H9 (cell line): ENCODE measurements at regions not wholly inside any gene's neighbourhood (a gene's known extent, or its start where the extent isn't known, plus 50 kb on each side); places are given as distances from the start of the nearest gene placed in this dataset.

Experiments
- DNase-seq: peaks from one replicate; pipeline ENCODE4 v3.0.0-alpha.2; 2017
- H2AFZ ChIP-seq: one replicate; pipeline ENCODE4 v1.6.1; 2013; ENCODE audit warnings: mild to moderate bottlenecking, low read length, control low read depth, moderate library complexity
- H2AK5ac ChIP-seq: 2 replicates; pipeline ENCODE4 v1.6.1; 2013; ENCODE audit warnings: low read length, control low read depth, mixed read lengths; ENCODE audit not compliant: insufficient read length
- H2BK120ac ChIP-seq: one replicate; pipeline ENCODE4 v1.6.1; 2013; ENCODE audit warnings: low read depth, mild to moderate bottlenecking, low read length, control low read depth, inconsistent platforms; ENCODE audit not compliant: poor library complexity, severe bottlenecking
- H2BK12ac ChIP-seq: 2 replicates; pipeline ENCODE4 v1.6.1; 2013; ENCODE audit warnings: low read length, control low read depth, mixed read lengths, low read depth; ENCODE audit not compliant: insufficient read length
- H2BK15ac ChIP-seq: 2 replicates; pipeline ENCODE4 v1.6.1; 2013; ENCODE audit warnings: low read depth, low read length, control low read depth
- H2BK20ac ChIP-seq: one replicate; pipeline ENCODE4 v1.6.1; 2013; ENCODE audit warnings: low read depth, mild to moderate bottlenecking, low read length, control low read depth, inconsistent platforms; ENCODE audit not compliant: poor library complexity, severe bottlenecking
- H2BK5ac ChIP-seq: 2 replicates; pipeline ENCODE4 v1.6.1; 2013; ENCODE audit warnings: low read length, control low read depth, mixed read lengths; ENCODE audit not compliant: insufficient read length
- H3K14ac ChIP-seq: 2 replicates; pipeline ENCODE4 v1.6.1; 2013; ENCODE audit warnings: low read length, control low read depth; ENCODE audit not compliant: insufficient read depth
- H3K18ac ChIP-seq: 2 replicates; pipeline ENCODE4 v1.6.1; 2013; ENCODE audit warnings: low read depth, mild to moderate bottlenecking, mixed read lengths, low read length, control low read depth; ENCODE audit not compliant: insufficient read length
- H3K23ac ChIP-seq: 2 replicates; pipeline ENCODE4 v1.6.1; 2013; ENCODE audit warnings: low read length, control low read depth, mixed read lengths, low read depth; ENCODE audit not compliant: insufficient read length
- H3K23me2 ChIP-seq: 2 replicates; pipeline ENCODE4 v1.6.1; 2013; ENCODE audit warnings: low read depth, mild to moderate bottlenecking, mixed read lengths, low read length, control low read depth; ENCODE audit not compliant: insufficient read length, poor library complexity, severe bottlenecking
- H3K27ac ChIP-seq: 2 replicates; pipeline ENCODE4 v1.5.1; 2013; ENCODE audit warnings: low read length, control low read depth, mixed read lengths, low read depth; ENCODE audit not compliant: insufficient read length
- H3K27me3 ChIP-seq: 2 replicates; pipeline ENCODE4 v1.6.1; 2013; ENCODE audit warnings: low read length, control low read depth, inconsistent platforms; ENCODE audit not compliant: insufficient read depth
- H3K4ac ChIP-seq: 2 replicates; pipeline ENCODE4 v1.6.1; 2013; ENCODE audit warnings: low read depth, mild to moderate bottlenecking, control low read depth, inconsistent platforms, low read length, moderate library complexity
- H3K4me1 ChIP-seq: 2 replicates; pipeline ENCODE4 v1.6.1; 2013; ENCODE audit warnings: low read length, control low read depth, inconsistent platforms; ENCODE audit not compliant: insufficient read depth
- H3K4me2 ChIP-seq: 2 replicates; pipeline ENCODE4 v1.6.1; 2013; ENCODE audit warnings: low read length, control low read depth, mixed read lengths; ENCODE audit not compliant: insufficient read length, insufficient read depth
- H3K56ac ChIP-seq: 2 replicates; pipeline ENCODE4 v1.6.1; 2013; ENCODE audit warnings: low read depth, mild to moderate bottlenecking, mixed read lengths, low read length, control low read depth; ENCODE audit not compliant: insufficient read length
- H3K79me1 ChIP-seq: 2 replicates; pipeline ENCODE4 v1.6.1; 2013; ENCODE audit warnings: low read depth, mild to moderate bottlenecking, moderate library complexity, low read length, control low read depth, inconsistent platforms; ENCODE audit not compliant: insufficient read depth, poor library complexity, severe bottlenecking
- H3K79me2 ChIP-seq: 2 replicates; pipeline ENCODE4 v1.6.1; 2013; ENCODE audit warnings: low read length, control low read depth, inconsistent platforms; ENCODE audit not compliant: insufficient read depth
- H3K9ac ChIP-seq: 2 replicates; pipeline ENCODE4 v1.6.1; 2013; ENCODE audit warnings: low read length, control low read depth, mixed read lengths; ENCODE audit not compliant: insufficient read length; ENCODE audit errors: extremely low read depth
- H3K9me3 ChIP-seq: one replicate; pipeline ENCODE4 v1.6.1; 2013; ENCODE audit warnings: low read depth, low read length, inconsistent platforms; ENCODE audit not compliant: control insufficient read depth
- H3T11ph ChIP-seq: one replicate; pipeline ENCODE4 v1.6.1; 2013; ENCODE audit warnings: mild to moderate bottlenecking, low read length, control low read depth, inconsistent platforms
- H4K20me1 ChIP-seq: one replicate; pipeline ENCODE4 v1.6.1; 2013; ENCODE audit not compliant: control insufficient read depth, insufficient read length, insufficient read depth
- H4K5ac ChIP-seq: 2 replicates; pipeline ENCODE4 v1.6.1; 2013; ENCODE audit warnings: low read depth, mild to moderate bottlenecking, mixed read lengths, low read length, control low read depth; ENCODE audit not compliant: insufficient read length
- H4K8ac ChIP-seq: replicated peaks from 2 replicates; pipeline ENCODE4 v1.6.1; 2013; ENCODE audit warnings: low read length, control low read depth, mixed read lengths, low read depth; ENCODE audit not compliant: insufficient read length
- H4K91ac ChIP-seq: 2 replicates; pipeline ENCODE4 v1.6.1; 2013; ENCODE audit warnings: low read depth, mild to moderate bottlenecking, moderate library complexity, mixed read lengths, low read length, control low read depth; ENCODE audit not compliant: insufficient read length
- H3K27ac Mint-ChIP-seq, 3 experiments: 2 replicates in 2 of 3; 3 replicates in 1 of 3; pipeline ENCODE4 v1.8.0; 2020 to 2021; ENCODE audit warnings: mixed read lengths in 3 of 3, mild to moderate bottlenecking in 1 of 3, moderate library complexity in 1 of 3
- H3K27me3 Mint-ChIP-seq: 2 replicates; pipeline ENCODE4 v1.8.0; 2021; ENCODE audit warnings: low read depth, mild to moderate bottlenecking, moderate library complexity, mixed read lengths
- H3K36me3 Mint-ChIP-seq, 3 experiments: 2 replicates in 2 of 3; 3 replicates in 1 of 3; pipeline ENCODE4 v1.8.0; 2020 to 2021; ENCODE audit warnings: low read depth in 3 of 3, mixed read lengths in 3 of 3; ENCODE audit not compliant: insufficient read depth in 1 of 3
- H3K4me1 Mint-ChIP-seq, 2 experiments: 2 replicates each; pipeline ENCODE4 v1.8.0; 2020; ENCODE audit warnings: mixed read lengths in 2 of 2
- H3K4me3 Mint-ChIP-seq, 2 experiments: 2 replicates in 1 of 2; 3 replicates in 1 of 2; pipeline ENCODE4 v1.8.0; 2020 to 2021; ENCODE audit warnings: mild to moderate bottlenecking in 2 of 2, mixed read lengths in 2 of 2, moderate library complexity in 1 of 2
- H3K9me3 Mint-ChIP-seq, 2 experiments: 2 replicates in 1 of 2; 3 replicates in 1 of 2; pipeline ENCODE4 v1.8.0; 2020; ENCODE audit warnings: mild to moderate bottlenecking in 2 of 2, mixed read lengths in 2 of 2, moderate library complexity in 1 of 2
- CTCF ChIP-seq: fragments of 200-600 bp; sonication (generic); conservative IDR thresholded peaks from 3 replicates; pipeline ENCODE4 v1.8.0; 2021; ENCODE audit warnings: antibody characterized with exemption, mild to moderate bottlenecking
- whole genome bisulfite sequencing: extraction: QIAGEN DNeasy Blood & Tissue Kit; methylation state at CpG from one replicate; pipeline ENCODE4 v1.1.7; 2013; ENCODE audit warnings: missing lambda C conversion rate, low lambda C conversion rate, mixed read lengths; ENCODE audit not compliant: insufficient read length; ENCODE audit errors: extremely low coverage; 5-methylcytosine and 5-hydroxymethylcytosine counted together

- Histone ChIP-seq H4K5ac (no peak overlapping the region), H2AK5ac (no peak overlapping the region), H2BK5ac (no peak overlapping the region), H3K4ac (no peak overlapping the region), H3K4me2 (no peak overlapping the region), H3K23ac (no peak overlapping the region), H3K18ac (no peak overlapping the region), H3T11ph (no peak overlapping the region), H4K20me1 (no peaks in the 10 kb centered on the region), H3K27ac (no peak overlapping the region), H3K56ac (no peak overlapping the region), H3K23me2 (no peaks in the 10 kb centered on the region), H3K14ac (no peak overlapping the region), H3K9me3 (no peaks in the 10 kb centered on the region), H3K9ac (no peak overlapping the region), H3K79me1 (no peaks in the 10 kb centered on the region), H2AFZ (no peak overlapping the region), H2BK20ac (no peak overlapping the region), H2BK120ac (no peak overlapping the region), H3K27me3 (no peaks in the 10 kb centered on the region), H3K4me1 (no peaks in the 10 kb centered on the region), H3K79me2 (no peaks in the 10 kb centered on the region), H4K8ac (no peak overlapping the region), H2BK15ac (no peak overlapping the region), H2BK12ac (no peak overlapping the region), H4K91ac (no peak overlapping the region)
- WGBS, result no CpG with 5 or more reads among the region's 7 CpGs
- no peak overlapping the region for H3K4me3 Mint-ChIP-seq
- no peaks in the 10 kb centered on the region for H3K9me3 Mint-ChIP-seq
- TF ChIP-seq CTCF, result no peak
- no peak for DNase-seq
- no peaks in the 10 kb centered on the region for H3K36me3 Mint-ChIP-seq
- H3K27ac Mint-ChIP-seq, result peak overlapping the region in 2 of 3 experiments; percentile 40 to 82; a peak in 1 of 7 replicates
- H3K4me1 Mint-ChIP-seq, result peaks cover 24 to 26% of the 10 kb centered on the region in 2 experiments
- H3K27me3 Mint-ChIP-seq, result no peaks in the 10 kb centered on the region
Measured at GRCh38 chr4:177596991-177597390, 154.8 kb upstream of the AGA start.
